Liver (tissue), 8 donors: ENCODE measurements at regions not wholly inside any gene's neighbourhood (a gene's known extent, or its start where the extent isn't known, plus 50 kb on each side); places are given as distances from the start of the nearest gene placed in this dataset.

Experiments used
- DNase-seq: peaks from one replicate; pipeline ENCODE4 v3.0.0-alpha.2; 2017; ENCODE audit warnings: low spot score
- H3K27ac ChIP-seq, 2 donors: one replicate each; pipeline ENCODE4 v1.7.0; 2013; ENCODE audit warnings: inconsistent platforms in 2 of 2, low read length in 2 of 2, control low read depth in 1 of 2, low read depth in 1 of 2, mild to moderate bottlenecking in 1 of 2
- H3K27me3 ChIP-seq, 4 donors: one replicate each; pipeline versions ENCODE4 v1.6.1 to v1.7.0; 2013; ENCODE audit warnings: low read length in 3 of 4, inconsistent platforms in 1 of 4, mild to moderate bottlenecking in 1 of 4, moderate library complexity in 1 of 4; ENCODE audit not compliant: control insufficient read depth in 4 of 4, insufficient read depth in 4 of 4
- H3K36me3 ChIP-seq, 4 donors: one replicate each; pipeline versions ENCODE4 v1.6.1 to v1.7.0; 2013; ENCODE audit warnings: low read length in 3 of 4, mild to moderate bottlenecking in 3 of 4, low read depth in 1 of 4, moderate library complexity in 1 of 4; ENCODE audit not compliant: control insufficient read depth in 4 of 4, insufficient read depth in 3 of 4
- H3K4me1 ChIP-seq, 4 donors: one replicate each; pipeline versions ENCODE4 v1.6.1 to v1.7.0; 2013; ENCODE audit warnings: low read length in 3 of 4, mild to moderate bottlenecking in 3 of 4, moderate library complexity in 1 of 4; ENCODE audit not compliant: control insufficient read depth in 4 of 4, insufficient read depth in 4 of 4
- H3K4me3 ChIP-seq, 3 donors: one replicate each; pipeline versions ENCODE4 v1.6.1 to v1.7.0; 2013; ENCODE audit warnings: low read length in 3 of 3, control low read depth in 1 of 3, low read depth in 1 of 3, mild to moderate bottlenecking in 1 of 3
- H3K9ac ChIP-seq, 2 donors: one replicate each; pipeline ENCODE4 v1.7.0; 2013; ENCODE audit warnings: low read length in 2 of 2, mild to moderate bottlenecking in 2 of 2, moderate library complexity in 2 of 2, control low read depth in 1 of 2, low read depth in 1 of 2
- H3K9me3 ChIP-seq, 4 donors: one replicate each; pipeline versions ENCODE4 v1.6.1 to v1.7.0; 2013; ENCODE audit warnings: low read length in 3 of 4; ENCODE audit not compliant: control insufficient read depth in 4 of 4
- EGR1 ChIP-seq, 2 donors: IDR thresholded peaks; 2 replicates each; pipeline ENCODE4 v1.6.1; 2016 to 2018; ENCODE audit warnings: antibody characterized with exemption in 2 of 2, low read depth in 2 of 2
- FOXA1 ChIP-seq: IDR thresholded peaks from 2 replicates; pipeline ENCODE4 v1.6.1; 2016; ENCODE audit warnings: antibody characterized with exemption
- FOXA2 ChIP-seq: IDR thresholded peaks from 2 replicates; pipeline ENCODE4 v1.6.1; 2016; ENCODE audit warnings: antibody characterized with exemption
- GABPA ChIP-seq, 2 donors: IDR thresholded peaks in 1 of 2; conservative IDR thresholded peaks in 1 of 2; 2 replicates each; pipeline ENCODE4 v1.6.1; 2016; ENCODE audit warnings: antibody characterized with exemption in 2 of 2, mild to moderate bottlenecking in 1 of 2, moderate library complexity in 1 of 2
- HNF4A ChIP-seq, 2 donors: conservative IDR thresholded peaks; 2 replicates each; pipeline ENCODE4 v1.6.1; 2016; ENCODE audit warnings: antibody characterized with exemption in 2 of 2, mild to moderate bottlenecking in 2 of 2
- HNF4G ChIP-seq: IDR thresholded peaks from 2 replicates; pipeline ENCODE4 v1.6.1; 2016; ENCODE audit warnings: antibody characterized with exemption
- JUND ChIP-seq, 2 donors: IDR thresholded peaks; 2 replicates each; pipeline ENCODE4 v1.6.1; 2016; ENCODE audit warnings: antibody characterized with exemption in 2 of 2
- NR2F2 ChIP-seq: IDR thresholded peaks from 2 replicates; pipeline ENCODE4 v1.6.1; 2016; ENCODE audit warnings: antibody characterized with exemption
- RAD21 ChIP-seq, 2 donors: IDR thresholded peaks; 2 replicates each; pipeline ENCODE4 v1.6.1; 2016; ENCODE audit warnings: antibody characterized with exemption in 2 of 2, mild to moderate bottlenecking in 2 of 2
- RXRA ChIP-seq, 2 donors: IDR thresholded peaks; 2 replicates each; pipeline ENCODE4 v1.6.1; 2017 to 2018; ENCODE audit warnings: antibody characterized with exemption in 2 of 2, mild to moderate bottlenecking in 1 of 2
- SP1 ChIP-seq: IDR thresholded peaks from 2 replicates; pipeline ENCODE4 v1.6.1; 2018; ENCODE audit warnings: antibody characterized with exemption, mild to moderate bottlenecking
- TAF1 ChIP-seq: conservative IDR thresholded peaks from 2 replicates; pipeline ENCODE4 v1.6.1; 2016; ENCODE audit warnings: antibody characterized with exemption, mild to moderate bottlenecking
- YY1 ChIP-seq: IDR thresholded peaks from 2 replicates; pipeline ENCODE4 v1.6.1; 2016; ENCODE audit warnings: antibody characterized with exemption, mild to moderate bottlenecking
- WGBS: extraction: QIAGEN DNeasy Blood & Tissue Kit; methylation state at CpG from one replicate; pipeline ENCODE4 v1.1.7; 2013; 5-methylcytosine and 5-hydroxymethylcytosine counted together
- TF ChIP-seq, protein P1 (sequence below): IDR thresholded peaks from 2 replicates; pipeline ENCODE4 v1.6.1; 2016; ENCODE audit warnings: antibody characterized with exemption, mild to moderate bottlenecking
- TF ChIP-seq, protein P2 (sequence below): fragments of 150-350 bp; IDR thresholded peaks from 2 replicates; pipeline ENCODE4 v1.5.1; 2017; ENCODE audit warnings: improper control_type of control experiment, low read depth, low read length; ENCODE audit not compliant: missing input control
- TF ChIP-seq, protein P3 (sequence below): IDR thresholded peaks from 2 replicates; pipeline ENCODE4 v1.6.1; 2016; ENCODE audit warnings: antibody characterized with exemption
- TF ChIP-seq, protein P4 (sequence below): IDR thresholded peaks from 2 replicates; pipeline ENCODE4 v1.6.1; 2016; ENCODE audit warnings: antibody characterized with exemption
- TF ChIP-seq, protein P5 (sequence below): IDR thresholded peaks from 2 replicates; pipeline ENCODE4 v1.6.1; 2016; ENCODE audit warnings: antibody characterized with exemption
- donor health status: healthy.
- donor health status: healthy.
- donor health status: healthy.
- donor health status: healthy.
- donor health status: healthy.

DNA sequence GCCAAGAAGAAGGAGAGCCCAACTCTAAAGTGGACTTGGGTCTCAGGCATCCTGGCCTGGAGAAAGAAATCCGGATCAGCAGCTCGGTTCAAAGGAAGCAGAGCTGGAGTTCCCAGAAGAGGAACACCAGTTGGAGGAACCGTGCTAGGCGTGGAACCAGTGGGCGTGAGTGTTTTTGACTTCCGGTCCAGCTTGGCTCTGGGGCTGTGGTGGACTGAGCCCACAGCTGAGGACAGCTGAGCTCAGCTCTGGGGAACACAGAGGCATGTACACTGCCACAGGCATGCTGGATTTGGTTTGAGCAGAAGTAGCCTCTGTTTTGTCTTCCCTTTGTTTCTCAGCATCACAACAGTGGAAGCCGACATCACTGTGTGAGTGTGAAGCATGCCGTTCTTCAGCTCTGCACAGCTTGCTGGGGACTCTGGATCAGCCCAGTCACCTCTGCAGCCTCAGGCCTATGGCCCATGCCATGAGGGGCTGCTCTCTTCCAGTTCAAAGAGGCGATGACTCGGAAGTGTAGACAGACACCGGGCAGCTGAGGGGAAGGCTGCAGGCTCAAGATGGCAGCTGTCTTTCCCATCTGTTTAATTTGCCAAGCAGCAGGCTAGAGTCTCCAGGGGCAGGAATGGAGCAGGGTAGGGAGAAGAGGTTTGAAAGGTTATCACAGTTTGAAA lies 185.8 kb upstream of the UBE3A start:
- WGBS, result 81% methylated on average over 11 of the region's 11 CpGs
- DNase-seq, result no peak
- no peaks in the 10 kb centered on the region for H3K4me1 ChIP-seq

DNA sequence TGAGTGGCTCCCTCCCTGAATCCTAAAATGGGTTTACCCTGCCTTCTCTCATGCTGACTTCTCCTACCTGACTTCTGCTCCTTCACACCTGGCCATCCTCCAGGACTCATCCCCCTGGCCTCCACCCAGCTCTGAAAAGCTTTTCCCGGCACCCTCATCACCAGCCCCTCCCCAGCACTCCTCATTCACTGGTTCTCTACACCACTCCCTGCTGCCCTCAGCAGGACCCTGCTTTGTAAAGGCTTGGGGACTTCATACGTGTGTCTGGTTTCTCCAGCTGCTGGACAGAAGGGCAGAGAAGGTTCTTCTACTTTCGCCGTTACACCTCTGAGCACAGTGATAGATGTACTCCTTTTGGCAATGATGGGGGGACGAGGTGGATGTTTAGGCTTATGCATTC lies 184.9 kb upstream of the UBE3A start:
- Histone ChIP-seq H3K27me3 (no peaks in the 10 kb centered on the region), H3K27ac (no peak overlapping the region), H3K4me3 (no peak overlapping the region), H3K9me3 (no peaks in the 10 kb centered on the region), H3K9ac (no peak overlapping the region), H3K36me3 (no peaks in the 10 kb centered on the region), H3K4me1 (no peaks in the 10 kb centered on the region)
- no peak for TF ChIP-seq EGR1 (IDR thresholded peaks at IDR 0.05; ENCODE audit: low read depth in 2 of 2)
- TF ChIP-seq TAF1, result no peak
- no peak for TF ChIP-seq RXRA (IDR thresholded peaks at IDR 0.05)
- no peak for TF ChIP-seq JUND (IDR thresholded peaks at IDR 0.05)
- TF ChIP-seq GABPA (IDR thresholded peaks at IDR 0.05 in 1 of 2, conservative IDR thresholded peaks at IDR 0.05 in 1 of 2), result no peak
- no peak for TF ChIP-seq RAD21 (IDR thresholded peaks at IDR 0.05)
- TF ChIP-seq, protein P1, sequence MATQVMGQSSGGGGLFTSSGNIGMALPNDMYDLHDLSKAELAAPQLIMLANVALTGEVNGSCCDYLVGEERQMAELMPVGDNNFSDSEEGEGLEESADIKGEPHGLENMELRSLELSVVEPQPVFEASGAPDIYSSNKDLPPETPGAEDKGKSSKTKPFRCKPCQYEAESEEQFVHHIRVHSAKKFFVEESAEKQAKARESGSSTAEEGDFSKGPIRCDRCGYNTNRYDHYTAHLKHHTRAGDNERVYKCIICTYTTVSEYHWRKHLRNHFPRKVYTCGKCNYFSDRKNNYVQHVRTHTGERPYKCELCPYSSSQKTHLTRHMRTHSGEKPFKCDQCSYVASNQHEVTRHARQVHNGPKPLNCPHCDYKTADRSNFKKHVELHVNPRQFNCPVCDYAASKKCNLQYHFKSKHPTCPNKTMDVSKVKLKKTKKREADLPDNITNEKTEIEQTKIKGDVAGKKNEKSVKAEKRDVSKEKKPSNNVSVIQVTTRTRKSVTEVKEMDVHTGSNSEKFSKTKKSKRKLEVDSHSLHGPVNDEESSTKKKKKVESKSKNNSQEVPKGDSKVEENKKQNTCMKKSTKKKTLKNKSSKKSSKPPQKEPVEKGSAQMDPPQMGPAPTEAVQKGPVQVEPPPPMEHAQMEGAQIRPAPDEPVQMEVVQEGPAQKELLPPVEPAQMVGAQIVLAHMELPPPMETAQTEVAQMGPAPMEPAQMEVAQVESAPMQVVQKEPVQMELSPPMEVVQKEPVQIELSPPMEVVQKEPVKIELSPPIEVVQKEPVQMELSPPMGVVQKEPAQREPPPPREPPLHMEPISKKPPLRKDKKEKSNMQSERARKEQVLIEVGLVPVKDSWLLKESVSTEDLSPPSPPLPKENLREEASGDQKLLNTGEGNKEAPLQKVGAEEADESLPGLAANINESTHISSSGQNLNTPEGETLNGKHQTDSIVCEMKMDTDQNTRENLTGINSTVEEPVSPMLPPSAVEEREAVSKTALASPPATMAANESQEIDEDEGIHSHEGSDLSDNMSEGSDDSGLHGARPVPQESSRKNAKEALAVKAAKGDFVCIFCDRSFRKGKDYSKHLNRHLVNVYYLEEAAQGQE, result no peak
- TF ChIP-seq, protein P2, sequence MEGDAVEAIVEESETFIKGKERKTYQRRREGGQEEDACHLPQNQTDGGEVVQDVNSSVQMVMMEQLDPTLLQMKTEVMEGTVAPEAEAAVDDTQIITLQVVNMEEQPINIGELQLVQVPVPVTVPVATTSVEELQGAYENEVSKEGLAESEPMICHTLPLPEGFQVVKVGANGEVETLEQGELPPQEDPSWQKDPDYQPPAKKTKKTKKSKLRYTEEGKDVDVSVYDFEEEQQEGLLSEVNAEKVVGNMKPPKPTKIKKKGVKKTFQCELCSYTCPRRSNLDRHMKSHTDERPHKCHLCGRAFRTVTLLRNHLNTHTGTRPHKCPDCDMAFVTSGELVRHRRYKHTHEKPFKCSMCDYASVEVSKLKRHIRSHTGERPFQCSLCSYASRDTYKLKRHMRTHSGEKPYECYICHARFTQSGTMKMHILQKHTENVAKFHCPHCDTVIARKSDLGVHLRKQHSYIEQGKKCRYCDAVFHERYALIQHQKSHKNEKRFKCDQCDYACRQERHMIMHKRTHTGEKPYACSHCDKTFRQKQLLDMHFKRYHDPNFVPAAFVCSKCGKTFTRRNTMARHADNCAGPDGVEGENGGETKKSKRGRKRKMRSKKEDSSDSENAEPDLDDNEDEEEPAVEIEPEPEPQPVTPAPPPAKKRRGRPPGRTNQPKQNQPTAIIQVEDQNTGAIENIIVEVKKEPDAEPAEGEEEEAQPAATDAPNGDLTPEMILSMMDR, result no peak
- TF ChIP-seq, protein P3, sequence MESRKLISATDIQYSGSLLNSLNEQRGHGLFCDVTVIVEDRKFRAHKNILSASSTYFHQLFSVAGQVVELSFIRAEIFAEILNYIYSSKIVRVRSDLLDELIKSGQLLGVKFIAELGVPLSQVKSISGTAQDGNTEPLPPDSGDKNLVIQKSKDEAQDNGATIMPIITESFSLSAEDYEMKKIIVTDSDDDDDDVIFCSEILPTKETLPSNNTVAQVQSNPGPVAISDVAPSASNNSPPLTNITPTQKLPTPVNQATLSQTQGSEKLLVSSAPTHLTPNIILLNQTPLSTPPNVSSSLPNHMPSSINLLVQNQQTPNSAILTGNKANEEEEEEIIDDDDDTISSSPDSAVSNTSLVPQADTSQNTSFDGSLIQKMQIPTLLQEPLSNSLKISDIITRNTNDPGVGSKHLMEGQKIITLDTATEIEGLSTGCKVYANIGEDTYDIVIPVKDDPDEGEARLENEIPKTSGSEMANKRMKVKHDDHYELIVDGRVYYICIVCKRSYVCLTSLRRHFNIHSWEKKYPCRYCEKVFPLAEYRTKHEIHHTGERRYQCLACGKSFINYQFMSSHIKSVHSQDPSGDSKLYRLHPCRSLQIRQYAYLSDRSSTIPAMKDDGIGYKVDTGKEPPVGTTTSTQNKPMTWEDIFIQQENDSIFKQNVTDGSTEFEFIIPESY, result no peak
- TF ChIP-seq YY1, result no peak
- TF ChIP-seq FOXA2, result no peak
- TF ChIP-seq, protein P4, sequence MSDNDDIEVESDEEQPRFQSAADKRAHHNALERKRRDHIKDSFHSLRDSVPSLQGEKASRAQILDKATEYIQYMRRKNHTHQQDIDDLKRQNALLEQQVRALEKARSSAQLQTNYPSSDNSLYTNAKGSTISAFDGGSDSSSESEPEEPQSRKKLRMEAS, result no peak
- no peak for TF ChIP-seq NR2F2
- no peak for TF ChIP-seq FOXA1
- no peak for TF ChIP-seq HNF4A (conservative IDR thresholded peaks at IDR 0.05)
- TF ChIP-seq HNF4G, result no peak
- no peak for TF ChIP-seq SP1
- WGBS, result 71% methylated on average over 5 of the region's 5 CpGs
- DNase-seq, result no peak

More for the DNA sequence above, 185.8 kb upstream of the UBE3A start:
- no peaks in the 10 kb centered on the region for H3K36me3 ChIP-seq
- H3K9me3 ChIP-seq, result no peaks in the 10 kb centered on the region
- no peak overlapping the region for H3K27ac ChIP-seq
- no peaks in the 10 kb centered on the region for H3K27me3 ChIP-seq
- H3K9ac ChIP-seq, result no peak overlapping the region
- TF ChIP-seq, protein P5, sequence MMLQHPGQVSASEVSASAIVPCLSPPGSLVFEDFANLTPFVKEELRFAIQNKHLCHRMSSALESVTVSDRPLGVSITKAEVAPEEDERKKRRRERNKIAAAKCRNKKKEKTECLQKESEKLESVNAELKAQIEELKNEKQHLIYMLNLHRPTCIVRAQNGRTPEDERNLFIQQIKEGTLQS, result no peak
- TF ChIP-seq HNF4A (conservative IDR thresholded peaks at IDR 0.05) (no peak), FOXA1 (no peak), NR2F2 (no peak), RAD21 (IDR thresholded peaks at IDR 0.05) (no peak), HNF4G (no peak), JUND (IDR thresholded peaks at IDR 0.05) (no peak)
- no peak overlapping the region for H3K4me3 ChIP-seq
